ENCODE measurements at regions not wholly inside any gene's neighbourhood (a gene's known extent, or its start where the extent isn't known, plus 50 kb on each side); places are given as distances from the start of the nearest gene placed in this dataset.

DNA sequence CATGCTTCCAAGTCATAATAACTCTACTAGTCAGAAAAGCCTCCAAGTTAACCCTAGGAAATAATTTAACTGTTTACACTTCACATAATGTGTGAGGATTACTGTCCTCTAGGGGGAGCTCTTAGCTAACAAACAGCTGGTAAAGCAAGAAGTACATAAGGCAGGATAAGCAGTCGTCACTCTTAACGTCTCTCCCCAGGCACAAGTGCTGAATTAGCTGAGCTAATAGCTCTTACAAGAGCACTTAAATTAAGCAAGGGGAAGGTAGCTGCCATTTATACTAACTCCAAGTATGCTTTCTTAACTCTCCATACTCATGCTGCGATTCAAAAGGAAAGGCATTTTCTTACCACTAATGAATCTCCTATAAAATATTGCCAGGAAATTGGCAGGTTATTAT lies 79.3 kb upstream of the TSPAN11 start:
- peak; percentile 34 for DNase-seq (ENCODE audit: low spot score)
- no peaks in the 10 kb centered on the region for H3K9me3 Mint-ChIP-seq (ENCODE audit: unreplicated experiment)
- TF ChIP-seq, protein P1, sequence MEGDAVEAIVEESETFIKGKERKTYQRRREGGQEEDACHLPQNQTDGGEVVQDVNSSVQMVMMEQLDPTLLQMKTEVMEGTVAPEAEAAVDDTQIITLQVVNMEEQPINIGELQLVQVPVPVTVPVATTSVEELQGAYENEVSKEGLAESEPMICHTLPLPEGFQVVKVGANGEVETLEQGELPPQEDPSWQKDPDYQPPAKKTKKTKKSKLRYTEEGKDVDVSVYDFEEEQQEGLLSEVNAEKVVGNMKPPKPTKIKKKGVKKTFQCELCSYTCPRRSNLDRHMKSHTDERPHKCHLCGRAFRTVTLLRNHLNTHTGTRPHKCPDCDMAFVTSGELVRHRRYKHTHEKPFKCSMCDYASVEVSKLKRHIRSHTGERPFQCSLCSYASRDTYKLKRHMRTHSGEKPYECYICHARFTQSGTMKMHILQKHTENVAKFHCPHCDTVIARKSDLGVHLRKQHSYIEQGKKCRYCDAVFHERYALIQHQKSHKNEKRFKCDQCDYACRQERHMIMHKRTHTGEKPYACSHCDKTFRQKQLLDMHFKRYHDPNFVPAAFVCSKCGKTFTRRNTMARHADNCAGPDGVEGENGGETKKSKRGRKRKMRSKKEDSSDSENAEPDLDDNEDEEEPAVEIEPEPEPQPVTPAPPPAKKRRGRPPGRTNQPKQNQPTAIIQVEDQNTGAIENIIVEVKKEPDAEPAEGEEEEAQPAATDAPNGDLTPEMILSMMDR (IDR thresholded peaks at IDR 0.05; ENCODE audit: unreplicated experiment) = peak; percentile 83
- H3K27ac Mint-ChIP-seq (ENCODE audit: unreplicated experiment) = no peak overlapping the region
- peaks cover 29% of the 10 kb centered on the region for H3K4me1 Mint-ChIP-seq (ENCODE audit: unreplicated experiment)
- no peaks in the 10 kb centered on the region for H3K27me3 Mint-ChIP-seq (ENCODE audit: unreplicated experiment)
- H3K36me3 Mint-ChIP-seq (ENCODE audit: low read depth, unreplicated experiment) = no peaks in the 10 kb centered on the region
- no peak overlapping the region for H3K4me3 Mint-ChIP-seq (ENCODE audit: unreplicated experiment)

DNA sequence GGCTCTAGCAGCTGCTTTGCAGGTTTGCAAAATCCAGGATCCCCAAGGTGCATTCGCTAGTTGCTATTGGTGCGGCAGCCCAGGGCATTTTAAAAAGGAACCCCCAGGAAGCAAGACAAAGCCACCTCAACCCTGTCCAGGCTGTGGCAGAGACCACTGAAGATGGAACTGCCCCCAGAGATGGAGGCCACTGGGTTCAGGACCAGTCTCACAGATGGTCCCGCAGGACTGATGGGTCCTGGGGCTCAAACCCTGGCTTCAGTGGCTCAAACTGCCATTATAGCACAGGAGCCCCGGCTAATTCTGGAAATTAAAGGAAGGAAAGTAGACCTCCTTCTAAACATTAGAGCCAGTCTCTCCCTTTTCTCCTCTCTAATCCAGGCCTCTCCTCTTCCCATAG lies 79.8 kb upstream of the TSPAN11 start:
- Mint-ChIP-seq H3K27ac (ENCODE audit: unreplicated experiment) (no peak overlapping the region), H3K9me3 (ENCODE audit: unreplicated experiment) (no peaks in the 10 kb centered on the region), H3K4me1 (ENCODE audit: unreplicated experiment) (peaks cover 28% of the 10 kb centered on the region), H3K36me3 (ENCODE audit: low read depth, unreplicated experiment) (no peaks in the 10 kb centered on the region), H3K27me3 (ENCODE audit: unreplicated experiment) (no peaks in the 10 kb centered on the region), H3K4me3 (ENCODE audit: unreplicated experiment) (no peak overlapping the region)
- no peak for DNase-seq (ENCODE audit: low spot score)
- TF ChIP-seq, protein P1 (IDR thresholded peaks at IDR 0.05; ENCODE audit: unreplicated experiment) = no peak

DNA sequence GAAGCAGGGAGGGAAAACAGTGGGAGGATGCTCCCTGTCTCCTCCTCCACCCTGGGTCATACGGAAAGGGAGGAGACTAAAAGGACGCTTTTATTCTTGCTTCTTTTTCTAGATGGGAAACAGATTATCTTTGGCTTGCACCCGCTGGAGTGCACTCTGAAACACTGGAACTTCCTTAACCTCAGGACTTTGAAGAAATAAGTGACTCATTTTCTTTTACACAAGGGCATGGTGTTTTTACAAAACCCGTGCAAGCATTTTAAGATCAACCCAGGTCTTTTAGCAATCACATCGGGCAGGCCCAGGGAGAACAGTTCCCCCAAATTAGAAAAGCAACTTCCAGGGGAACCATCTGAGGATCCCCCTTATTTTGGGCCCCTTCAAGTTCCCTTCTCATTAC lies 80.9 kb upstream of the TSPAN11 start:
- Mint-ChIP-seq H3K36me3 (ENCODE audit: low read depth, unreplicated experiment) (no peaks in the 10 kb centered on the region), H3K4me3 (ENCODE audit: unreplicated experiment) (no peak overlapping the region)

DNA sequence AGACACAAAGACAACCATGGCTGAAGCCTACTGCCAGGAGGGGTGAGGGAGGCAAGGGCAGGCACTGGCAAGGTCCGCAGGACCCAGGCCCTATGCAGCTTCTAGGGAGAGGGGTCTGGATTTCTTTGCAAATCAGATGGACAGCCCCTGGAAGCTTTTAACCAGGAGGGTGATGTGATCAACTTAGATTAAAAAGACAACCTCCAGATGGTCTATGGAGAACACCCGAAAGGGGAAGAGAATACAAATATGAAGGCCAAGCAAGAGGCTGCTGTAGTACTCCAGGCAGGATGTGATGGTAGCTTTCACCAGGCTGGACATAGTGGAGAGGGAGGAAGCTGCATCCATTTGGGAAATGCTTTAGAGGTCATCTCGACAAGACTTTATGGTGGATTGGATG lies 83.3 kb upstream of the TSPAN11 start:
- Mint-ChIP-seq H3K9me3 (ENCODE audit: unreplicated experiment) (no peaks in the 10 kb centered on the region), H3K4me3 (ENCODE audit: unreplicated experiment) (no peak overlapping the region)
- no peak for DNase-seq (ENCODE audit: low spot score)

More for the DNA sequence above, 80.9 kb upstream of the TSPAN11 start:
- no peak for DNase-seq (ENCODE audit: low spot score)
- Mint-ChIP-seq H3K4me1 (ENCODE audit: unreplicated experiment) (peaks cover 24% of the 10 kb centered on the region), H3K27ac (ENCODE audit: unreplicated experiment) (no peak overlapping the region), H3K27me3 (ENCODE audit: unreplicated experiment) (no peaks in the 10 kb centered on the region), H3K9me3 (ENCODE audit: unreplicated experiment) (no peaks in the 10 kb centered on the region)
- TF ChIP-seq, protein P1 (IDR thresholded peaks at IDR 0.05; ENCODE audit: unreplicated experiment) = no peak

DNA sequence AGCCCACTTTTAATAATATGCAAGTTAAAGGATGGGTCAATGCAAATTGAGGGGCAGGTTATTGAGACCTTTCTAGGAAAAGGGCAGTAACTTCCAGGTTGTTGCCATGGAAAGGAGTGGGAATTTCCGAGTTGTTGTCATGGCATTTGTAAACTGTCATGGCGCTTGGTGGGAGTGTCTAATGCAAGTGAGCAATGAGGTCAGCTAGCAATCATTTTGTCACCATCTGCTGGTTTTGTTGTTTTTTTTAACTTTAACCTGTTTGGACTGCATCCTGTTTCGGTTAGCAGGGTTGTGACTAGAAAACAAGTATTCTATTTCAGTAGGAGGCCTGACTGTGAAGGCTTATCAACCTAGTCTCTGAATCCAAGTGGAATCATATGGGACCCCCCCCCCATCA lies 85.8 kb upstream of the TSPAN11 start:
- H3K36me3 Mint-ChIP-seq (ENCODE audit: low read depth, unreplicated experiment) = no peaks in the 10 kb centered on the region
- DNase-seq (ENCODE audit: low spot score) = no peak
- H3K4me3 Mint-ChIP-seq (ENCODE audit: unreplicated experiment) = no peak overlapping the region
- TF ChIP-seq, protein P1 (IDR thresholded peaks at IDR 0.05; ENCODE audit: unreplicated experiment) = no peak
- H3K27ac Mint-ChIP-seq (ENCODE audit: unreplicated experiment) = no peak overlapping the region
- H3K9me3 Mint-ChIP-seq (ENCODE audit: unreplicated experiment) = no peaks in the 10 kb centered on the region
- peaks cover 12% of the 10 kb centered on the region for H3K4me1 Mint-ChIP-seq (ENCODE audit: unreplicated experiment)
- peaks cover 3% of the 10 kb centered on the region for H3K27me3 Mint-ChIP-seq (ENCODE audit: unreplicated experiment)

More for the DNA sequence above, 83.3 kb upstream of the TSPAN11 start:
- peaks cover 1% of the 10 kb centered on the region for H3K27me3 Mint-ChIP-seq (ENCODE audit: unreplicated experiment)
- peaks cover 17% of the 10 kb centered on the region for H3K4me1 Mint-ChIP-seq (ENCODE audit: unreplicated experiment)
- H3K27ac Mint-ChIP-seq (ENCODE audit: unreplicated experiment) = no peak overlapping the region
- no peaks in the 10 kb centered on the region for H3K36me3 Mint-ChIP-seq (ENCODE audit: low read depth, unreplicated experiment)
- TF ChIP-seq, protein P1 (IDR thresholded peaks at IDR 0.05; ENCODE audit: unreplicated experiment) = no peak
